ENCODE measurements at regions not wholly inside any gene's neighbourhood (a gene's known extent, or its start where the extent isn't known, plus 50 kb on each side); places are given as distances from the start of the nearest gene placed in this dataset.

GRCh38 chr1:87220993-87221392, 107.7 kb upstream of the LMO4 start:
- no peak for DNase-seq (ENCODE audit: low read depth)

- DNase-seq (ENCODE audit: low read depth), result peak; percentile 97
Measured at GRCh38 chr1:87224201-87224600, 104.5 kb upstream of the LMO4 start.

- no peak for DNase-seq (ENCODE audit: low read depth)
Measured at GRCh38 chr1:87225171-87225570, 103.5 kb upstream of the LMO4 start.

GRCh38 chr1:87226341-87226760, 102.3 kb upstream of the LMO4 start:
- DNase-seq (ENCODE audit: low read depth), result peak; percentile 98

GRCh38 chr1:87227651-87228050, 101.0 kb upstream of the LMO4 start:
- no peak for DNase-seq (ENCODE audit: low read depth)

- no peak for DNase-seq (ENCODE audit: low read depth)
Measured at GRCh38 chr1:87230501-87230900, 98.2 kb upstream of the LMO4 start.

- DNase-seq (ENCODE audit: low read depth), result no peak
Measured at GRCh38 chr1:87231703-87232367, 96.8 kb upstream of the LMO4 start.

- peak; percentile 10 for DNase-seq (ENCODE audit: low read depth)
Measured at GRCh38 chr1:87236585-87236984, 92.1 kb upstream of the LMO4 start.

- DNase-seq (ENCODE audit: low read depth), result no peak
Measured at GRCh38 chr1:87239997-87240605, 88.6 kb upstream of the LMO4 start.

GRCh38 chr1:87240661-87241285, 87.9 kb upstream of the LMO4 start:
- no peak for DNase-seq (ENCODE audit: low read depth)

- DNase-seq (ENCODE audit: low read depth), result no peak
Measured at GRCh38 chr1:87242445-87243185, 86.1 kb upstream of the LMO4 start.

- no peak for DNase-seq (ENCODE audit: low read depth)
Measured at GRCh38 chr1:87243573-87243972, 85.1 kb upstream of the LMO4 start.

- no peak for DNase-seq (ENCODE audit: low read depth)
Measured at GRCh38 chr1:87246436-87246835, 82.2 kb upstream of the LMO4 start.

- DNase-seq (ENCODE audit: low read depth), result no peak
Measured at GRCh38 chr1:87249803-87250202, 78.9 kb upstream of the LMO4 start.

GRCh38 chr1:87250336-87250735, 78.3 kb upstream of the LMO4 start:
- DNase-seq (ENCODE audit: low read depth), result no peak

GRCh38 chr1:87252406-87252805, 76.3 kb upstream of the LMO4 start:
- DNase-seq (ENCODE audit: low read depth), result peak; percentile 38

GRCh38 chr1:87262688-87263087, 66.0 kb upstream of the LMO4 start:
- no peak for DNase-seq (ENCODE audit: low read depth)

- no peak for DNase-seq (ENCODE audit: low read depth)
Measured at GRCh38 chr1:87263281-87263680, 65.4 kb upstream of the LMO4 start.

- DNase-seq (ENCODE audit: low read depth), result no peak
Measured at GRCh38 chr1:87263785-87264184, 64.9 kb upstream of the LMO4 start.

- no peak for DNase-seq (ENCODE audit: low read depth)
Measured at GRCh38 chr1:87264976-87265375, 63.7 kb upstream of the LMO4 start.

GRCh38 chr1:87265786-87266185, 62.9 kb upstream of the LMO4 start:
- DNase-seq (ENCODE audit: low read depth), result no peak

GRCh38 chr1:87268111-87268510, 60.6 kb upstream of the LMO4 start:
- no peak for DNase-seq (ENCODE audit: low read depth)

All from HT1080 (cell line).